GM10266 (cell line): ENCODE measurements at regions not wholly inside any gene's neighbourhood (a gene's known extent, or its start where the extent isn't known, plus 50 kb on each side); places are given as distances from the start of the nearest gene placed in this dataset.

Source experiments
- DNase-seq: peaks from one replicate; pipeline ENCODE4 v3.0.0; 2012; ENCODE audit errors: extremely low spot score
- TF ChIP-seq, protein P1 (sequence below): IDR thresholded peaks from 2 replicates; pipeline ENCODE4 v1.5.1; 2012; ENCODE audit warnings: mild to moderate bottlenecking, low read depth; ENCODE audit not compliant: control insufficient read depth, insufficient read depth; ENCODE audit errors: missing control alignments

DNA sequence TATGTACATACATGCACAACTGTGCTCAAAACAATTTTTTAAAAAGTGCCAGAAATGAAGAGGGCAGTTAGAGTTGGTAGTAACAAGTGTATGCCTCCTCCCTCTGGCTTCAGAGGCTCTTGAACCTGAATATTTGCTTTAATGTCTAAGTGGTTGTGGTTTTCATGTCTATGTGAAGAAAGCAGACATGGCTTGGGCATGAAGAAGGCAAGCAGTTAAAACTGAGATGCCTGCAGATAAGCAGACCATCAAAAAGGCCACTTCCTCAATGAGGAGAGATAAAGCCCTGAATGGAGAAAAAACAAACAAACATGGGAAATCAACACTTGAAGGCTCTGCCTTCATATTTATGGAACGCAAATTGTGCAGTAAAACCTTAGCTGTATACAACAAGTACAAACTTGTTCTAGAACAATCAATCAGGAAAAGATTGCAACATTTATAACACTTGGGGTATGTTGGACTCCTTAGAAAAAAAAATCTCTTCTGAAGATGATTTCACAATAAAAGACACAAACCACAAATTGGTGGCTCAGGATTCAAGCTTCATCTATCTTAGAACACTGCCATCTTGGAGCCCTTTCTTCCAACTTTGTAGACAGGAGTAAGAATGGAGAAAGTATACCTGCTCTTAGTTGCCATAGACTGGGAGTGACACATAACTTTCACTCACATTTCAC lies 52.7 kb upstream of the PLA2G4A start:
- TF ChIP-seq, protein P1, sequence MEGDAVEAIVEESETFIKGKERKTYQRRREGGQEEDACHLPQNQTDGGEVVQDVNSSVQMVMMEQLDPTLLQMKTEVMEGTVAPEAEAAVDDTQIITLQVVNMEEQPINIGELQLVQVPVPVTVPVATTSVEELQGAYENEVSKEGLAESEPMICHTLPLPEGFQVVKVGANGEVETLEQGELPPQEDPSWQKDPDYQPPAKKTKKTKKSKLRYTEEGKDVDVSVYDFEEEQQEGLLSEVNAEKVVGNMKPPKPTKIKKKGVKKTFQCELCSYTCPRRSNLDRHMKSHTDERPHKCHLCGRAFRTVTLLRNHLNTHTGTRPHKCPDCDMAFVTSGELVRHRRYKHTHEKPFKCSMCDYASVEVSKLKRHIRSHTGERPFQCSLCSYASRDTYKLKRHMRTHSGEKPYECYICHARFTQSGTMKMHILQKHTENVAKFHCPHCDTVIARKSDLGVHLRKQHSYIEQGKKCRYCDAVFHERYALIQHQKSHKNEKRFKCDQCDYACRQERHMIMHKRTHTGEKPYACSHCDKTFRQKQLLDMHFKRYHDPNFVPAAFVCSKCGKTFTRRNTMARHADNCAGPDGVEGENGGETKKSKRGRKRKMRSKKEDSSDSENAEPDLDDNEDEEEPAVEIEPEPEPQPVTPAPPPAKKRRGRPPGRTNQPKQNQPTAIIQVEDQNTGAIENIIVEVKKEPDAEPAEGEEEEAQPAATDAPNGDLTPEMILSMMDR = no peak
- no peak for DNase-seq

DNA sequence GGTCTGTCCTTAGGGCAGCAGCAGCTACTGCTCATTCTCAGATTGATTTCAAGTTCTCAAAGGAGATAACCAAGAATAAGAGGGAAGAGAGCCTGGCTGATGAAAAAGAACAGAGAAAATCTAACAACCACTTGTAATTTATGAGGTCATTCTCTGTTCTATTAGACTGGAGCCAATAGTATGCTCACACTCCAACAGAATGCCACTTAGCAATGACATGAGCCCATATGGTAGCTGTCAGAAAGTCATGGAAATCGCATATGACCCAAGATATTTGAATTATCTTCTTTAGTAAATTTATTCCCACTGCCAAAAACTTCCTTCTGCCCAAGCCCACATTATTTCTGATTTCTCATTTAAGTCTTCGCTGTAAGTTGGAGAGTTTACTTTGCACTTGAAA lies 53.7 kb upstream of the PLA2G4A start:
- no peak for DNase-seq
- TF ChIP-seq, protein P1 = no peak

GRCh38 chr1:186772228-186772627 lies 56.5 kb upstream of the PLA2G4A start:
- TF ChIP-seq, protein P1 = no peak
- no peak for DNase-seq

DNA sequence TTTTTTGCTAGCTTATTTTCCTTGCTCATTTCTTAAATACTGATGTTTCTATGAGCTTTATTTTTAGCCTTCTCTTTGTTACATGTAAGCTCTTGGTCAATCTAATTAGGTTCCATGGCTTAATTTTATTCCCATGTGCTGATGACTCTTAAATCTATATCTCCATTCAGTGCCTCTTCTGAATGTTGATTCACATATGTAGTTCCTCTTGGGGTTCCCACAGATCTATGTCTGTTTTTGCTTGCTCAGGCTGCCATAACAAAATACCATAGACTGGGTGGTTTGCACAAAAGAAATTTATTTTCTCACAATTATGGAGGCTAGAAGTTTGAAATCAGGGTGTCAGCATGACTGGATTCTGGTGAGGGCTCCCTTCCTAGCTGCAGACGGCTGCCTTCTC lies 58.3 kb upstream of the PLA2G4A start:
- TF ChIP-seq, protein P1 = no peak

GRCh38 chr1:186768906-186769305 lies 59.8 kb upstream of the PLA2G4A start:
- TF ChIP-seq, protein P1 = no peak
- DNase-seq = peak; percentile 19

More for the DNA sequence above, 58.3 kb upstream of the PLA2G4A start:
- DNase-seq = no peak

- TF ChIP-seq, protein P1 = no peak
- DNase-seq = no peak
Observed at GRCh38 chr1:186765446-186765845, 63.3 kb upstream of the PLA2G4A start.

GRCh38 chr1:186763107-186763506 lies 65.6 kb upstream of the PLA2G4A start:
- peak; percentile 9 for DNase-seq
- TF ChIP-seq, protein P1 = no peak
